ENCODE measurements at regions not wholly inside any gene's neighbourhood (a gene's known extent, or its start where the extent isn't known, plus 50 kb on each side); places are given as distances from the start of the nearest gene placed in this dataset.
A peak's percentile ranks its signal among the peaks of the same experiment; 100 is the strongest.

DNA sequence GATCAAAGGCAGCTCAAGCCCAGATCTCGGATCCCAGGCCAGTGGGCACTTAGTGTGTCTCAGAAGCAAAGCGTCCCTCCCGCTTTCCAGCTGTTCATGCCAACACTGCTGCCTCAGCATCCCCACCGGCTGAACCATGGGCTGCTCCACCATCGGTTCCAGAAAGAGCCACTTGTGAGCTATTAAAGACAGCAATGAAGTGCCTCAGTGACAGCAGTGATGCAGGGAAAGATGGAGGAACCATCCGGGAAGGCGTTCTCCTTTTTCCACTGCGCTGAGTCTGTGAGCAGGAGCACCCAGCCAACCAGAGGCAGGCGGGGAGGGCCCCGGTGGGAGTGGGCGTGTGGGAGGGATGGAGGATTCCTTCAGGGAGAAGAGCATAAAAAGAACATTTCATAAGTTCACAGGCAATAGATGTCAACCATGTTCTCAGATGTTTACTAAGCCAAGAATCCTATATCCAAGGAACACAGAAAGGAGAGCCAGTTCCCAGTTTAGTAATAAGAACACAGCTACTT, 96.2 kb upstream of the MKI67 start:
- no peak for DNase-seq

DNA sequence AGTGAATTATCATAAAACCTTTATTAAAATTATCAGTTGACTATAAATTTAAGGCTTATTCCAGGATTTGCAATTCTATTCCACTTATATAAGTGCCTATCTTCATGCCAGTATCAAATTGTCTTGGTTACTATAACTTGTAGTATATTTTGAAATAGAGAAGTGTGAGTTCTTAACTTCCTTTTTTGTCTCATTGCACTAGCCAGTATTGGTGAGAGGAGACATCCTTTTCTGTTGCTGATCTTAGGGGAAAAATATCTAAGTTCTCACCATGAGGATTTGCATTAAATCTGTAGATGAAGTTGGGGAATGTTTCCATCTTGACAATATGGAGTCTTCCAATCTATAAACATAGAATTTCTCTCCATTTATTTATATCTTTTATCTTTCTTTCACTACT, 104.2 kb upstream of the MKI67 start:
- no peak for DNase-seq

DNA sequence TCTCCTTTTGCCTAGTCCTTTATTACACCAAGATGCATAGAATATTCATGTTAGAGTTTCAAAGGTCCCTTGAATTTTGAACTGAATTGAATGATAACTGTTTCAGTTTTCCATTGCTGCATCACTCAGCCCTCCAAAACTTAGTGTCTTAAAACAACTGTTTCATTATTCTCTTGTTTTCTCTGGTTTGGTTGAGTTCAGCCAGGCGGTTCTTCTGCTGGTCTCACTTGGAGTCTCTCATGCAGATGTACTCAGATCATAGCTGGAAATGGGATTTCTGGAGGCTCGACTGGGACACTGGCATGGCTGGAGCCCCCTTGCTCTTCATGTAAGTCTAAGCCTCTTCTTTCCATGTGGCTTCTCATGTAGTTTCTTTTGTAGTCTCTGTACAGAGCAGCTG, 107.2 kb upstream of the MKI67 start:
- no peak for DNase-seq

DNA sequence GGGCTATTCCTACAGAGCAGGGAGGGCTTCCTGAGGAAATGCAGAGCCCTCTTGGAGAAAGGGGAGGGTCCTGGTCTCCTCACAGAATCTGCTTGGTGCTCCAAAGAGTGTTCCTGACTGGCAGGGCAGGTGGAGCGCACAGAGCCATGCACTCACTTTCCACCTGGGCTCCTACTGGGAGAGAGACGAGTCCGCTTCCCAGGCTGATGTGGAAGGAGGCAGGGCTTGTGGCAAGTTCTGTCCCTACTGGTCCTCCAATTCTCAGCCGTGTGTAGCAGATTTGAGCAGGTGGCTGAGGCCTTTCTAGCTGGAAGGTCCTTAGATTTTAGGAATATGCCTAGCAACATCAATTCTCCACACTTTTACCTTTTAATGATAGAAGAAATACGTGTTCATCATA, 111.5 kb upstream of the MKI67 start:
- DNase-seq = no peak

DNA sequence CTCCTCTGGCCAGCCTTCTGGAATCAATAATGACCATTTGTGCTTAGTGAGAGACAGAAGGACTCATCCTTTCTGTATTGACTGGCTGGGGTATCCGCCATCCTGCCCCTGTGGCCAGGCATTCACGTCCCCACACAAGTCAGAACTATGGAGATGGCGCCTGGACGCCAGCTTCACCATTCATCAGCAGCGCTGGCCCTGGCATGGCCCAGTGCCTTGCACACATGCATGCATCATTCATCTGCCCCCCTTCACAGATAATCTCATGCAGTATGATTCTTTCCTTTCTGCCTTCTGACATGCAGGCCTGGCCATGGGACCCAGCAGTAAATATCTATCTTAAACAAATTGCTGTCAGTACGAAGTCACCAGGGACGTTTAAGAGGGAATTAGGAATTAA, 114.8 kb upstream of the MKI67 start:
- no peak for DNase-seq

DNA sequence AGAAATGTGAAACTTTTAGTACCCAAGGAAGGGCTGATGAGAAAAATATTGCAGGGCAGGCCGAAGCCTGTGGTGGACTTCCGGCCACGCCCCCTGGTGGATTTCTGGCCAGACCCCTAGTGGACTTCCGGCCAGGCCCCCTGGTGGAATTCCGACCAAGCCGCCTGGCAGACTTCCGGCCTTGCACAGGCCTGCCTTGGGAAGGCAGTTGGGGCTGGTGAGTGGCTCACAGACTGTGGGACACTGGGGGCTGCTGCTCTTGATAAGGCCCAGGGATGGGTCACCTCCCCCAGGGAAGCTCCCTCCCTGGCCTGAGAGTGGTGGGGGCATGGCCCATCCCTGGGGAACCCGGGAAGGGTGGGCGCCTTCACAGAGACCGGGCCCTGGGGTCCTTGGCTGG, 116.4 kb upstream of the MKI67 start:
- no peak for DNase-seq

DNA sequence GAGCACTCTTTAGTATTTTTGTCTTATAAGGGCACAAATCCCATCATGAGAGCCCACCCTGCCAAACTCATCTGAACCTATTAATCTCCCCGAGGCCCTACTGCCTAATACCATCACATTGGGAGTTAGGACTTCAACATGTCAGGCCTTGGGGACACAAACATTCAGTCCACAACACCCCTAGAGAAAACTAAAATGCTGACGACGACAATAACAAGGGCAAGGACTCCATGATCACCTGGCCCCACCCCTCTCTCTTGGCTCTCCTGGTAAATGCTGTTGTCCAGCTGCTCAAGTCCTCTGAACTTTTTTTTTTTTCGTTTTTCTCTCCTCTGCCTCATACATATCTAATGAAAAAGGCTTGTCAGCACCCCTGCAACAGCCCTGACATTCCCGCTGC, 118.8 kb upstream of the MKI67 start:
- no peak for DNase-seq

DNA sequence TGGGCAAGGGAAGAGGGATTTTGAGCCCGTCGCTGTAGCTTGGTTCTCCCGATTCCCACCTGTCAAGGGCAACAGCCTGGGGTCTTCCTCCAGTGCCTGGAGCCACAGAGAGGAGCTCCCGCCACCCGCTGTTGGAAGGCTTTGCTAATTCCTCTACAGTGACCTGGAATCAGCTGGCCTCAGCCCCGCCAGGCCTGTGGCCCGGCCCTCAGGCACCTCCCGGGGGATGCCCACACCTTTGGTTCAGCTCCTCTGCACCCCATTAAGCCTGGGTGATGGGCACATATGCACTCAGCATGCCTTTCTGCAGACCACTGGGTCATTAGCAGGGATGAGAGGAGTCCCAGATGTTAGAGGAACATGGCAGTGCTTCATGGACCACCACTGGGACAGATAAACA, 121.4 kb upstream of the MKI67 start:
- no peak for DNase-seq

DNA sequence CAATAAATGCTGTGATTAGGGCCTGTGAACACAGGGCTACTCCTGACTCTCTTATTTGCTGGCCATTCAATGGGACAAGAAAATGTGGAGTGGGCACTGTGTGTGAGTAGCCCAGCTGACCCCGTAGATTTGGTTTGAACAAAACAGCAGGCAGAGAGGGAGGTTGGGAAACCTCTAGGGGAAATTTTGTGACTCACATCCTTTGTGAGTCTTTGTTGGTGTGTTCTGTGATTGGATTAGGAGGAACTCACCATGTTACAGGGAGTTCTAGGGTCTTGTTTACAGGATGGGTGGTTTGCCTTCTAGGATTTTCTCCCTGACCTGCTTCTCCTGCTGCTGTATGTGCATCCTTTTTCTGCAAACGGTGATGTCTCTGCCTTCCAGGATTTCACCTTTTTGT, 128.3 kb upstream of the MKI67 start:
- DNase-seq = no peak

DNA sequence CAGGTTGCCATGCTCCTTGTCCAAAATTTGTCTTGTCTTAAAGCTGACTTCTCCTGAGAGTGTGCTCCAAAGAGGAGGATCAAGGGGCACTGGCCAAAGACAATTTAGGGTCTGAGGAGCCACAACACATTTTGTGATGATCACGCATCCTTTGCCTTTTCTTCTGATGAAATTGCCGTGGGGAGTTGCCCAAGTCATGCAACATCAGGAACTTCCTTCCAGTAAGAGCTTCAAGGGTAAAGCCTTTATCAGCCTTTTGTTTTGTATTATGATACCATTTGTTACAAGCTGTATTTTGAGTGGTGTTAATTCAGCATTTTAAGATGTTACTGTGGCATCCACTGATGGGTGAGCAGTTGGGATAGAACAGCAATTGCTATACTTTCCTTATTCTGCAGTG, 131.2 kb upstream of the MKI67 start:
- no peak for DNase-seq

DNA sequence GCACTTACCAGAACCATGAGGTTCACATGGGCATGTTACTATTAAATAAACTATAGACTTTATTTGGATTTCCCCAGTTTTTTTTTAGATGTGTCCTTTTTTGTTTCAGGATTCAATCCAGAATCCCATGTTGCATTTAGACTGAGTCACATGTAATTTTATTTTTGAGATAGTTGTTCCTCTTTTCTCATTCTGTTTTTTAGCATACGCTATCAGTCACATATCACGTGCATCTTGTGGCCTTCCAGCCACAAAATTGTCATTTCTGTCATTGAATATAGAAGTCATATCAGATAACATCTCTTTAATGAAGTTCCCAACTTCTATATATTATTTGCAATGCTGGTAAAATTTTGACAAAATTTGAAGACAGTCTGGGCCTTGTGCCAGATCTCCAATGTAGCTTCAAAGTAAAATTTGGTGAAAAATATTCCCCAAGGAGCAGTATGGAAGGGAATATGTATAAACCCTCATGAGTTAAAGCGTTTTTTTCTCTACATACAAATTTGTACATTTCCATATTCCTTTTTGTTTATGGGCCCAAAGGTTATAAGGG, 132.3 kb upstream of the MKI67 start:
- peak in 1 of 5 experiments; percentile 24 for DNase-seq

DNA sequence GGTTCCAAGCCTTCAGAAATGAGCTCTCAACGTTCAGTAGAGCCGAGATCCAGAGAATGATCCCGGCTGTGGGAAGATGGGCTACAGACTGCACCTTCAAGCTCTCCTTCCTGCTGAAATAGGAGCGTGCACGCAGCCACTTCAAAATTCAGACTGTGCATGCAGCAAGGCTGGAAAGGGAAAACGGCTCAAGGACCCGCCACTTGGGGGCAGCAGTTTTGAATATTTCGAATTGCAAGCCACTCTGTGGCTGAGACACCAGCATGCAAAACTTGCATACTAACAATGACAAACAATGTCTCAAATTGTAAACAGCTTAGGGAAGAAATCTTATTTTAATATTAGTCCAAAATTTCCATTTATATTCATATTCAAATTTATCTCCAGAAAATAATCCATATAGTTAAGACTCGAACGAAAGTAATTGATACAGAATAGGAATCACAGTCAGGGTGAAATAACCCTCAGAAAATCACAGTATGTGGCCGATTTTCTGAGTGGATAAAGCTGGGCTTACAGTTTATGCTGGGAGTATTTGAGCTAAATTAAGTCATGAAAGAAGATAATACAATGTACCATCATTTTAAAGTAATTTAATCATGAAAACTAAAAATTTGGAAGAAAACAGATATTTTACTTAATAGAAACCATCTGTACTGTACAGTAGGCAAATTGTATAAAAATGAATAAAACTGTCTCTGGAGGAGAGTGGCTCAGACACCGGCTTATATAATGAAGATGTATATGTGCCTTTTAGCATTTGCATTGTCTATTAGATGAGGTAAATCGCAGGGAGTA, 137.9 kb upstream of the MKI67 start:
- peak in 3 of 5 experiments; percentile 11 to 39 (median 12) for DNase-seq

DNA sequence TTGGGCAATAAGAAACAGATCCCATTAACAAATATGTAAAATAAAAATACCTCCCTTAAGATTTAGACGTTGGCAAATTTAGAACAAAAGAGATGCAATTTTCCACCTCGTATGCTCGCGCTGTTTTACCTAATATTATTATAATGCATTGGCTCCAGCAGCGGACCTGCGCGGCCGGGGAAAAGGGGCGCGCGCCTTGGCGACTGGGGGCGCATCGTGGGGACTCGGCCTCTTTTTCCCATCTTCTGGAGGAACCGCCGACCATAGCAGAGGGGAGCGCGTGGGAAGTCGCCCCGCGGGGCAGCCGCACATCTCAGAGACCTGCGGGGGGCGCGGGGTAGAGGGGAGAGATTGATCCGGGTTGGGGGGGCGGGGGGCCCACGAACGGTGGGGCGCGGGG, 139.4 kb upstream of the MKI67 start:
- no peak for DNase-seq

DNA sequence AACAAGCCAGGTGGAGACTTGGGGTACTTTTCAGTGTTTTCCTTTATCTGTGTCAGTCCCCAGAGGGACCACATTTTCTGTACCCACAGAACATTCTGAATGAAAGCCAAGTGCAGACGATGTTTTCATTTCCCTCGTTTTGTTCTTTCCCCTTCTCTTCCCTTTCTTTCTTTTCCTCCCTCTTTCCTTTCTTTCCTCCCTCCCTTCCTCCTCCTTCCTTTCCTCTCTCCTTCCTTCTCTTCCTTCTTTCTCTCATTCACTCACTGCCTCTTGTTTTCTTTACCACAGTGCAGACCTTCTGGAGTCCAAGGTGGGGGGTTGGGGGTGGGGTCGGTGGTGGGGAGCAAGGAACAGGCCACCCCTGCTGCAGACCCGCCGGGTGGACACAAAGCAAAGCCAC, 141.4 kb upstream of the MKI67 start:
- DNase-seq = no peak

DNA sequence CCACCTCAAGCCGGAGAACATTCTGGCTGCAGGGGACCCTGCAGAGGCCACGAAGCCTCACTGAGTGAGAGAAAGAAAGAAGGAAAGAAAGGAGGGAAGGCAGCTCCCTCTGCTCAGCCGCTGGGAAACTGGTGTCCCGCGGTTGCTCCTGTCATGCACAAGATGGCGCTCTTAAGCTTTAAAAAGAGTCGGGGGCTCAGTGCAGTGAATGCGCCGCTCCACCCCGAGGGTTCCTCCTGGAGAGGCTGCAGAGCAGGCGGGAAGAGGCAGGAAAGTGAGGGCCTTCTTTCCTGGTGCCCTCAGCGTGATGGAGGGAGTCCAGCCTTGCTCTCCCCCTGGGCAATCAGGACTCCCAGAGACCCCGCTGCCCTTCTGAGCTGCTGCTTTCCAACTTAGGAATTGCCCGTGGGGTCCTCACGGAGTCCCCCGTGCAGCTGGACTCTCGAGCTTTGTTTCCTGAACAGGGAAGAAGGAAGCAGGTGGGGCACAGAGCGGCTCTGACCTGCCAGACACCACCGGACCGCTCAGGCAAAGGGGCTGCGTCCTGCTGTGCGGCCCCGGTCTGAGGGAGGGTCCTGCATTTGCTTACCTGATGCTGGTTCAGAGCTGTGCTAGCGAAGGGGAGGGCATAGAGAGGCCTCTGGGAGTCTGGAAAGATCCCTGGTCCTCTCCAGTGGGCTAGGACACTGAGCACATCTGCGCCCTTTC, 141.9 kb upstream of the MKI67 start:
- peak in 1 of 5 experiments; percentile 14 for DNase-seq

DNA sequence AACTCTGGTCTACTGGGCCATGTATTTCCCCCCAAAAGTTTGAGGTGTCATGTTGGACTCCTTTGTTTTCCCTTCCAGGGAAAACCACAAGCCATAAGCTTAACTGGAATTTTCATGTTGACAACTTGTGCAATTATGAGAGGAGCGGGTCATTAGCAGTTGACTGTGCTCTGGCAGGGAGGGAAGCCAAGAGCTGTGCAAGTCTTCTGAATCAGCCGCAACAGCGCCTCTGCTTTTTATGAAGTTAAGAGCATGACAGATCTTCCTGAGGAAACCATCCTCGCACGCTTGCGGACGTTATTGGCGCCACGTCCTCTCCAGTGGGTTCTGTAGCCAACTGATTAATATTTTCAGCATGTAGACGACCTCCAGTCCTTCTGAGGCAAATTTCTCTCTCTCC, 148.7 kb upstream of the MKI67 start:
- DNase-seq = peak in 1 of 5 experiments; percentile 39

DNA sequence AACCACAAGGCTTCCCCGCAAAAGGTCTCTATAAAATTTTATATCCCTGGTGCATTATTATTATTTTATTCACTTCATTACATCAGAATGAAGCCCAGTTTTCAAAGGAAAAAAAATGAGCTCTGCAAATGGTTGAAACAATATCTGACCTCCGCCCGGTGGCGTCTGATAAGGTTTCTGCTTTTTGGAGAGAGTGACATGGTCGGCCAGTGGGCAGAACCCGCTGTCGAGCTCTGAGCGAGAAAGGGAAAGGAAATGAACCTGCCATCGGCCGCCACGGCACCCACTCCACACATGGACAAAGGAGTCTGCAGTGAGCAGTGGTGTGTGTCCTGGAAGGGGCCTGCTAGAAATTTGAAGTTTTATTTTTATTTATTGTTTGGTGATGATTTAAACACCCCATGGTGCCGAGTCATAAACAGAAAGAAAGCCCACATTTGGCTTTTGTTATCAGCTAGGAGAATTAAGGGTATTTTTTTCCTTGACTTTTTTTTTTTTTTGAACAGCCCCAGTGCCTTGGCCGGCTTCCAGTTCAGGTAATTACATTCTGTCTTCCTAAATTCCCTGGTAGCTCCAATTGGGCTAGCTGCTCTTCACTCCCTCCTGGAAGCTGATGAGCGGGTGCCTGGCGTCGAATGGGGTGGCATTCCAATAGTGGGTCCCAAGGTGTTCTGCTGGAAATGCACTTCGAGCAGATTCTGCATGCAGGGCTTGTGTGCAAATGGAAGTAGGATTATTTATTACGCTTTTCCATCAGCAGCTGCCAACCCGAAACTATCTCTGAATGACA, 149.4 kb upstream of the MKI67 start:
- no peak for DNase-seq

DNA sequence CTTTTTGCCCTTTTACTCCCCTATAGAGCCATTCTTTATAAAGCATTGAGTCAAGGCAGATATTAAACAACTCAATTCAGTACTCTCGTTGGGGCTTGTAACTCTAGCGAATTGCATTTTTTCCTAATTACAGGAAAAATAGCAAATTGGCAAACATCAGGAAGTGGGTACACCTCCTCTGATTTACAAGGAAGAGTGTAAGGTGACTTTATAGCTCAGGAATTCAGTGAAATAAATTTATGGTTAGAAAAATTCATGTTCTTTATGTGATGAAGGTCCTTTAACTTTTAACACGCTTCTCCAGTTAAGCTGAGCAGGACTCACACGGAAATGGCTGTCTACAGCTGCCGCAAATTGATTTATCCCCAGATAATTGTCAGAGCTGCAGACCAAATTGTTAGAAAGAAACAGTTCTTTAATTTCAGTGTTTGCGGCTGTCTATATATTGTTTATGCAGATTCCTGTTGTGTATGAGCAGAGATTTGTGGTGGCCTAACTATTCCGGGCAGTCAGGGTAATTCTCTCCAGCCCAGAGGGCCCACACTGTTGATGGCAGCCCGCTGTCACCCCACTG, 151.1 kb upstream of the MKI67 start:
- no peak for DNase-seq

DNA sequence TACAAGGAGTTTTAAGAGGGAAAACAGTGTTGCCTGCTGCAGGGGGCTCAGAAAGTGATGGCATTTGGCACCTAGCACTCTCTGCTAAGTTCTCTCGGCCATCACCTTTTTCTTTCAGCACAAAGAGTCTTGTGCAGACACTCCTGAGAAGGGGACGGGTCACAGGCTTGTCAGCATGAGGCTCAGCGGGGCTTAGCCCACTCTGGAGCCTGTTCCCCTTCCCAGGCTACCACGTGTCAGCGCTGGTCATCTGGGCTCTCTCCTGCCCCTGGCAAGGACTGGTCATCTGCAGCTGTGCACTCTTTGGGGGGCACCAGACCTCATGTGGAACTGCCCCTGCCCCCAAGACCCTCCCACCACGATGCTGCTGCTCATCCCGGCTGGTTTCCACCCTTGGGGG, 152.1 kb upstream of the MKI67 start:
- no peak for DNase-seq

DNA sequence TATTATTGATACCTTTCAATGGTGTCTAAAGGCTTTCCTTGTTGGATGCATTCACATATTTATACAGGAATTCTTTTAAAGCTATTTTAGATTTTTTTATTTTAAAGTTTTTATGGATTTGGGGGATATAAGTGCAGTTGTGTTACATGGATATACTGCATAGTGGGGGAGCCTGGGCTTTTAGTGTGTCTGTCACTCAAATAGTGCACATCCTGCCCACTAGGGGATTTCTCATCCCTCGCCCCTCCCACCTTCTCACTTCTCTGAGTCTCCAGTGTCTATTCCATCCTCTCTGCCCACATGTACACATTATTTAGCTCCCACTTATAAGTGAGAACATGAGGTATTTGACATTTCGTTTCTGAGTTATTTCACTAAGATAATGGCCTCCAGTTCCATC, 154.0 kb upstream of the MKI67 start:
- no peak for DNase-seq

DNA sequence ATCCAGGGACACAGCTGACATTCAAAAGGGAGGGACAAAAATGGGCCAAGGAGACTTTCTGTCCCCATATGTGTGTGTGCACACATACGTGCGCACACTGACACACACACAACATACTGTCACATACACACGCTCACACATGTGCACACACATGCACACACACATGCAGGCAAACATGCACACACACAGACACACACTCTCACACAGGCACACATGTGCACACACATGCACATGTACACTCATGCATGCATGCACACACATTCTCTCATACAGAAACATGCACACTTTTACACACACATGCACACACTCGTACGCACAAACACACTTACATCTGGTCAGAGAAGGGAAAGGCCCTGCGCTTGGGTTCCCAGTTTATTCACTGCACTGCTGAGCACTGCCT, 155.1 kb upstream of the MKI67 start:
- DNase-seq = no peak

DNA sequence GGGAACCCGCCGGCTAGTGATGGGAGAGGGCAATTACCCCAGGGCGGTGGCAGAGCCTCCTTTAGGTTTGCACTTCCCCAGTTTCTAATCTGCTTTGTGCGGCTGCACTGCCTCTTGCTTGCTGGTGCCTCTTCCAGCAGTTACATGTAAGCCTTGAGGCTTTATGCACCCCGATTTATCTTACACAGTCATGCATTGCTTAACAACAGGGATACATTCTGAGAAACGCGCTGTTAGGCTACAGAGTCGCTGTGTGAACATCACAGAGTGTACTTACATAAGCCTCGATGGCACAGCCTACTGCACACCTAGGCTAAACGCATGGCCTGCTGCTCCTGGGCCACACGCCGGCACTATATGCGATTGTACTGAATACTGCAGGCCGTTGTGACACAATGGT, 155.6 kb upstream of the MKI67 start:
- DNase-seq = no peak
